ENCODE measurements at regions not wholly inside any gene's neighbourhood (a gene's known extent, or its start where the extent isn't known, plus 50 kb on each side); places are given as distances from the start of the nearest gene placed in this dataset.

DNA sequence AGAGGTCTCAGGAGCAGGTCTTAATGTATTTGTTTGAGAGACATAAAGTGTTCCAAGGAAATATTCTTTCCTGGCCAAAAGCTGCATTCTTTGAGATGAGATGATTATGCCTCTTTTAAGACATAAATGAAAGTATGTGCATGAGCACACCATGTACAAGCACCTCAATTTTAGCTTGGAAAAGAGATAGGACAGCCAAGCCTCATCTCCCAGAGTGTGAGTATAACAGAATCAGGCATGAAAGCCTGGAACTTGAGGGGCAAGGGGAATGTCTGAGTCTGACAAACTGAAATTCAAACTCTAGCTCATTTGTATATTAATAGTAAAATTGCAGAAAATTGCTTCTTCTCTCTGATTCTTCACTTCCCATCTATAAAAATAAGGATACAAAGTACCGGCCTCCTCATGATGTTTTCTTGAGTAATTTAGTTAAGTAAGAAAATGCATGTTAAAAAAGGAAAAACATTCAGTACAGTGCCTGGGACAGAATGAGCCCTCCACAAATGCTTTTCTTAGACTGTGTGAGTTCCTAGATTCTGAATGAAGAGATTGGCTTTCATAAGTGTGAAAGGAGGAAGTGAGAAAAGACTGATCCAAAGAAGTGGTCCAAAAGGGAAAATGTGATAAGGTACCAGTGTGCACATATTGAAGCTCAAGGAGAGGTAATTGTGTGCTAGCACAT is 1260.9 kb upstream of the SORCS1 start:
- DNase-seq (ENCODE audit: low spot score): no peak
- TF ChIP-seq, protein P1, sequence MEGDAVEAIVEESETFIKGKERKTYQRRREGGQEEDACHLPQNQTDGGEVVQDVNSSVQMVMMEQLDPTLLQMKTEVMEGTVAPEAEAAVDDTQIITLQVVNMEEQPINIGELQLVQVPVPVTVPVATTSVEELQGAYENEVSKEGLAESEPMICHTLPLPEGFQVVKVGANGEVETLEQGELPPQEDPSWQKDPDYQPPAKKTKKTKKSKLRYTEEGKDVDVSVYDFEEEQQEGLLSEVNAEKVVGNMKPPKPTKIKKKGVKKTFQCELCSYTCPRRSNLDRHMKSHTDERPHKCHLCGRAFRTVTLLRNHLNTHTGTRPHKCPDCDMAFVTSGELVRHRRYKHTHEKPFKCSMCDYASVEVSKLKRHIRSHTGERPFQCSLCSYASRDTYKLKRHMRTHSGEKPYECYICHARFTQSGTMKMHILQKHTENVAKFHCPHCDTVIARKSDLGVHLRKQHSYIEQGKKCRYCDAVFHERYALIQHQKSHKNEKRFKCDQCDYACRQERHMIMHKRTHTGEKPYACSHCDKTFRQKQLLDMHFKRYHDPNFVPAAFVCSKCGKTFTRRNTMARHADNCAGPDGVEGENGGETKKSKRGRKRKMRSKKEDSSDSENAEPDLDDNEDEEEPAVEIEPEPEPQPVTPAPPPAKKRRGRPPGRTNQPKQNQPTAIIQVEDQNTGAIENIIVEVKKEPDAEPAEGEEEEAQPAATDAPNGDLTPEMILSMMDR (IDR thresholded peaks at IDR 0.05; ENCODE audit: extremely low read depth, missing control alignments): no peak

DNA sequence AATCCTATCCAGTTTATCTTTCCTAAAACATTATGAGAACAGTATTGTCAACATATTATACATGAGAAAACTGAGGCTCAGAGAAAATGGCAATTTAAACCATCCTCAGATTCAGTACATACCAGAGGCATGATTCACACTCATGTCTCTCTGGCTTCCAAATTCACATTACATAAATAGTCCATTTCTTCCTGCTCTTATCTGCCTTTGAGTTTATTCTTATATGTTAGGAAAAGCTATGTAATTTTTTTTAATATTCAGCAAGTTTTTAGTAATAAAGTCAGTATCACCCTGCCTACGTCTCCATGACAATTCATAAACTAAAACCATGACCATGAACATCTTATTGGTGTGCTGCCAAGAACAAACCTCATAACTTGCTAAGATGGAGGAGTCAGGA is 1260.2 kb upstream of the SORCS1 start:
- DNase-seq (ENCODE audit: low spot score): no peak
- TF ChIP-seq, protein P1 (IDR thresholded peaks at IDR 0.05; ENCODE audit: extremely low read depth, missing control alignments): no peak

DNA sequence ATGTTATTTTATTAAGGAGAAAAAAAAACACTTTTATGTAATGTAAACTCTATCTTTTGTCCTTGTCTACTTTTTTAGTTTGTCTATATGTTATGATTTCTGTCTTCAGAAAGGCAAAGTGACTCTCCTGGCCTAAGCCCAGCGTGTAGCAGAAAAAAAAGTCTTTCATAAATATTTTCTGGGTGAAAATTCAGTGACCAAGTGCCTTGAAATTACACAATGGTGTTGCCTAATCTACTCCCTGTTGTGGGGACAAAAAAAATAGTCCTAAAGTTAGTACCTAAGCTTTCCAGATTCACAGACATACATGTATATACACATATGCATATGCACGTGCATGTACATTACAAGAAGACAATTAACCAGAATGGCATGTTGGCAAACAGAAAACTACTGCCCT is 1257.8 kb upstream of the SORCS1 start:
- no peak for DNase-seq (ENCODE audit: low spot score)
- TF ChIP-seq, protein P1 (IDR thresholded peaks at IDR 0.05; ENCODE audit: extremely low read depth, missing control alignments): no peak

DNA sequence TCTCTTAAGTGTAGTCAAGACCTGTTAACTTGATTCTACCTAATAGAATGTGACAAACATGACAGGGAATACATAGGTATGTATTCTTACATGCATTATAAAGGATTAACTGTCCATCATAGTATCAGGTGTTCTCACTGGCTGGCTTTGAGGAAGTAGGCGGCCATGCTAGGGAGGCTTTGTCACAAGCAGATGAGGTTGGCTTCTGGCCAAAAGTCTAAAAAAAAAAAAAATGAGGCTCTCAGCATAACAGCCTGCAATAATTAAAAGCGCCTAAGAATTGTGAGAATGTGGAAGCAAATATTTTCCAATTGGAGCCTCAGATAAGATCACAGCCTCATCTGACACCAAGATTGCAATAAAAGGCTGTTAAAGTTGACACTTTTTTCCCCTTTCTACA is 1256.8 kb upstream of the SORCS1 start:
- DNase-seq (ENCODE audit: low spot score): no peak
- TF ChIP-seq, protein P1 (IDR thresholded peaks at IDR 0.05; ENCODE audit: extremely low read depth, missing control alignments): no peak

DNA sequence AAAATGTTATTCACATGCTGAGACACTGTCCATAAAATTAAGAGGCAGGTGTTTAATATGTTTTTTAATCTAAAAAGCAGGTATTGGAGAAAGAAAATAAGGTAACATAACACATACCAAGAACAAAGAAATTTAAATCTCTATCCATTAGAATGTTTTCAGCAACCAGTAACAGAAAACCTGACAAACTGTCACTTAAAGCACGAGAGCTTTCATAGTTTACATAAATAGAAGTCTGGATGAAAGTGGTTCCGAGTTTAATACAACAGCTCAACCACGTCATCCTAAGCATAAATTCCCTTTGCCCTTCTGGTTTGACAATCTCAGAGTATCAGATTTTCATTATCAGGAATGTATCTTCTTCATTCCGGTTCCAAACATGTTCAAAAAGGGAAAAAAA is 1249.4 kb upstream of the SORCS1 start:
- DNase-seq (ENCODE audit: low spot score): no peak
- TF ChIP-seq, protein P1 (IDR thresholded peaks at IDR 0.05; ENCODE audit: extremely low read depth, missing control alignments): no peak

DNA sequence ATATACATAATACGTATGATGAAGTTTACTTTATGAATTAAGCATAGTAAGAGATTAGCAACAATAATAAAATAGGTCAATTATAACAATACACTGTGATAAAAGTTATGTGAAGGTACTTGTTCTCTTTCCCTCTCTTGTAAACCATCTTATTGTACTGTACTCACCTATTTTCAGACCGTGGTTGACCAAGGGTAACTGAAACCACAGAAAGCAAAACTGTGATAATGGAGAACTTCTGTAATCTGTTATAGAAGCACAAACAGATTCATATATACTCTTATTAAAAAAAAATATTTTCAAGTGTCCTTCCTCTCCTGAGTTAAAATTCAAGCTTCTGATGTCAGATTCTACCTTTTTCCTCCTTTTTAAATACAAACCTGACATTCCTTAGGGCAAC is 1247.8 kb upstream of the SORCS1 start:
- TF ChIP-seq, protein P1 (IDR thresholded peaks at IDR 0.05; ENCODE audit: extremely low read depth, missing control alignments): no peak

DNA sequence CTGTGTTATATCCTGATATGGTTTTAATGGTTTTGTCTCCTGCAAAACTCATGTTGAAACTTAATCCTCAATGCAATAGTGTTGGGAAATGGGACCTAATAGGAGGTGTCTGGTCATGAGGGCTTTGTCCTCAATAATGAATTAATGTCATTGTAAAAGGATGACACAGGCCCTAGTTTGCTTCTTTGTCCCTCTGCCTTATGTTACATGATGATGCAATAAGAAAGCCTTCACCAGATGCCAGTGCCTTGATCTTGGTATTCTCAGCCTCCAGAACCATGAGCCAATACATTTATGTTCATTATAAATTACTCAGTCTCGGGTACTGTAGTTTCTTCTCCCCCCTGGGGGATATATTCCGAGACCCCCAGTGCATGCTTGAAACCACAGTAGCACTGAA is 1247.4 kb upstream of the SORCS1 start:
- no peak for DNase-seq (ENCODE audit: low spot score)
- TF ChIP-seq, protein P1 (IDR thresholded peaks at IDR 0.05; ENCODE audit: extremely low read depth, missing control alignments): no peak

More for the DNA sequence above, 1247.8 kb upstream of the SORCS1 start:
- DNase-seq (ENCODE audit: low spot score): no peak

Data from GM20000 (cell line).